GM11168 (cell line): ENCODE measurements at regions not wholly inside any gene's neighbourhood (a gene's known extent, or its start where the extent isn't known, plus 50 kb on each side); places are given as distances from the start of the nearest gene placed in this dataset.
"Not testable (repeated sequence)": the region's sequence is repeated elsewhere in the genome, so short reads cannot be mapped to it uniquely, and the experiment has no call there.

Experiments used
- in situ Hi-C: fragments of 300-500 bp; cut with MboI; formaldehyde crosslinking; loops from one replicate; pipeline ENCODE4 v1.12.0; 2022; ENCODE audit warnings: low sequenced_read_pairs; ENCODE audit not compliant: unreplicated experiment

GRCh38 chr18:60215432-60215831, 157.1 kb downstream of the MC4R start:
- in situ Hi-C loops: no loop called here

GRCh38 chr18:60209042-60209441, 163.5 kb downstream of the MC4R start:
- in situ Hi-C loops: no loop called here

GRCh38 chr18:60202708-60203107, 169.9 kb downstream of the MC4R start:
- in situ Hi-C loops: no loop called here

GRCh38 chr18:60200558-60200957, 172.0 kb downstream of the MC4R start:
- in situ Hi-C loops: no loop called here

GRCh38 chr18:60199505-60199904, 173.1 kb downstream of the MC4R start:
- in situ Hi-C loops: no loop called here

- in situ Hi-C loops: no loop called here
Measured at GRCh38 chr18:60197671-60198462, 174.7 kb downstream of the MC4R start.

GRCh38 chr18:60196836-60197606, 175.6 kb downstream of the MC4R start:
- in situ Hi-C loops: no loop called here

- in situ Hi-C loops: no loop called here
Measured at GRCh38 chr18:60193780-60194179, 178.8 kb downstream of the MC4R start.

GRCh38 chr18:60191926-60192325, 180.6 kb downstream of the MC4R start:
- in situ Hi-C loops: no loop called here

- in situ Hi-C loops: no loop called here
Measured at GRCh38 chr18:60189856-60190255, 182.7 kb downstream of the MC4R start.

GRCh38 chr18:60188958-60189357, 183.6 kb downstream of the MC4R start:
- in situ Hi-C loops: no loop called here

GRCh38 chr18:60182223-60182622, 190.4 kb downstream of the MC4R start:
- in situ Hi-C loops: no loop called here

GRCh38 chr18:60180671-60181070, 191.9 kb downstream of the MC4R start:
- in situ Hi-C loops: no loop called here

- in situ Hi-C loops: not testable (repeated sequence)
Measured at GRCh38 chr18:60178224-60178623, 194.4 kb downstream of the MC4R start.

GRCh38 chr18:60176259-60176658, 196.3 kb downstream of the MC4R start:
- in situ Hi-C loops: no loop called here

- in situ Hi-C loops: no loop called here
Measured at GRCh38 chr18:60174832-60175231, 197.7 kb downstream of the MC4R start.

- in situ Hi-C loops: no loop called here
Measured at GRCh38 chr18:60172030-60172429, 200.5 kb downstream of the MC4R start.

GRCh38 chr18:60163622-60164021, 209.0 kb downstream of the MC4R start:
- in situ Hi-C loops: no loop called here

- in situ Hi-C loops: no loop called here
Measured at GRCh38 chr18:60162388-60162787, 210.2 kb downstream of the MC4R start.

GRCh38 chr18:60157810-60158209, 214.8 kb downstream of the MC4R start:
- in situ Hi-C loops: no loop called here

GRCh38 chr18:60153376-60153775, 219.2 kb downstream of the MC4R start:
- in situ Hi-C loops: no loop called here

- in situ Hi-C loops: no loop called here
Measured at GRCh38 chr18:60149316-60149715, 223.3 kb downstream of the MC4R start.
